Activated CD4-positive, alpha-beta T cell treated with anti-CD3 and anti-CD28 coated beads for 36 hours (primary cell): ENCODE measurements at regions not wholly inside any gene's neighbourhood (a gene's known extent, or its start where the extent isn't known, plus 50 kb on each side); places are given as distances from the start of the nearest gene placed in this dataset.
"Not testable (repeated sequence)": the region's sequence is repeated elsewhere in the genome, so short reads cannot be mapped to it uniquely, and the experiment has no call there.

Experiments used
- ATAC-seq: fragments of 200-7000 bp; cut with Tn5 transposase; one replicate; pipeline ENCODE4 v1.10.0; 2021; ENCODE audit warnings: mild to moderate bottlenecking, moderate library complexity
- CTCF ChIA-PET: fragments of 350-600 bp; sonication (Branson Sonifier 250); formaldehyde crosslinking; loops from one replicate; lab custom pipeline; 2021; ENCODE audit warnings: antibody characterized with exemption; lab: Charles Lee
- POLR2A ChIA-PET: fragments of 350-600 bp; sonication (Branson Sonifier 250); formaldehyde crosslinking; loops from one replicate; lab custom pipeline; 2021; ENCODE audit warnings: antibody characterized with exemption, inconsistent platforms; lab: Charles Lee
- DNase-seq: peaks from one replicate; pipeline ENCODE4 v3.0.0-alpha.2; 2020
- H3K27ac Mint-ChIP-seq: one replicate; pipeline ENCODE4 v1.8.0; 2021; ENCODE audit warnings: mixed read lengths
- H3K27me3 Mint-ChIP-seq: one replicate; pipeline ENCODE4 v1.8.0; 2021; ENCODE audit warnings: mixed read lengths
- H3K36me3 Mint-ChIP-seq: one replicate; pipeline ENCODE4 v1.8.0; 2021; ENCODE audit warnings: low read depth, mixed read lengths
- H3K4me1 Mint-ChIP-seq: one replicate; pipeline ENCODE4 v1.8.0; 2021; ENCODE audit warnings: mixed read lengths
- H3K4me3 Mint-ChIP-seq: one replicate; pipeline ENCODE4 v1.8.0; 2021; ENCODE audit warnings: mild to moderate bottlenecking, moderate library complexity, mixed read lengths
- H3K9me3 Mint-ChIP-seq: one replicate; pipeline ENCODE4 v1.8.0; 2021; ENCODE audit warnings: low read depth, mixed read lengths
- intact Hi-C, 2 experiments: fragments of 100-400 bp; cut with DNase I in 1 of 2; cut with micrococcal nuclease in 1 of 2; formaldehyde crosslinking; loops; one replicate each; pipeline versions ENCODE4 v1.14.2 to v1.15.1; 2022 to 2024; cut with DNase I, micrococcal nuclease

- no peak overlapping the region for H3K4me3 Mint-ChIP-seq
- no peaks in the 10 kb centered on the region for H3K9me3 Mint-ChIP-seq
- ATAC-seq (no peak), DNase-seq (no peak)
- H3K27ac Mint-ChIP-seq, result no peak overlapping the region
- H3K4me1 Mint-ChIP-seq, result no peaks in the 10 kb centered on the region
- POLR2A ChIA-PET, result no interaction called here
- no peaks in the 10 kb centered on the region for H3K36me3 Mint-ChIP-seq
- intact Hi-C loops, result no loop called here
- CTCF ChIA-PET, result no interaction called here
- peaks cover 9% of the 10 kb centered on the region for H3K27me3 Mint-ChIP-seq
These were observed 597.1 kb upstream of the B3GAT1 start for GRCh38 chr11:135009125-135009524.

- Mint-ChIP-seq H3K9me3 (no peaks in the 10 kb centered on the region), H3K27me3 (peaks cover 7% of the 10 kb centered on the region), H3K4me1 (no peaks in the 10 kb centered on the region), H3K36me3 (no peaks in the 10 kb centered on the region), H3K27ac (no peak overlapping the region), H3K4me3 (no peak overlapping the region)
- ATAC-seq (no peak), DNase-seq (no peak)
- ChIA-PET POLR2A (no interaction called here), CTCF (interaction anchor here (0.7 kb wide), 1 partner anchor 9 kb away, joined by 3 read pairs; no protein-coding TSS in a partner anchor)
- intact Hi-C loops, result no loop called here
These were observed 596.4 kb upstream of the B3GAT1 start for GRCh38 chr11:135008412-135008811.

- no peak for ATAC-seq
- no peak for DNase-seq
- POLR2A ChIA-PET, result no interaction called here
- Mint-ChIP-seq H3K27ac (no peak overlapping the region), H3K4me1 (no peaks in the 10 kb centered on the region), H3K4me3 (no peak overlapping the region), H3K9me3 (no peaks in the 10 kb centered on the region), H3K27me3 (peaks cover 7% of the 10 kb centered on the region), H3K36me3 (no peaks in the 10 kb centered on the region)
- CTCF ChIA-PET, result interaction anchor here (0.7 kb wide), 1 partner anchor 9 kb away, joined by 3 read pairs; no protein-coding TSS in a partner anchor
- intact Hi-C loops, result no loop called here
These were observed 596.0 kb upstream of the B3GAT1 start for GRCh38 chr11:135008001-135008405.

GRCh38 chr11:135006800-135007199 is 594.8 kb upstream of the B3GAT1 start:
- intact Hi-C loops, result no loop called here
- DNase-seq (no peak), ATAC-seq (no peak)
- ChIA-PET POLR2A (no interaction called here), CTCF (no interaction called here)
- H3K9me3 Mint-ChIP-seq, result no peaks in the 10 kb centered on the region
- no peak overlapping the region for H3K4me3 Mint-ChIP-seq
- peaks cover 7% of the 10 kb centered on the region for H3K27me3 Mint-ChIP-seq
- no peak overlapping the region for H3K27ac Mint-ChIP-seq
- H3K4me1 Mint-ChIP-seq, result no peaks in the 10 kb centered on the region
- H3K36me3 Mint-ChIP-seq, result no peaks in the 10 kb centered on the region

GRCh38 chr11:135004495-135004894 is 592.5 kb upstream of the B3GAT1 start:
- DNase-seq (no peak), ATAC-seq (no peak)
- Mint-ChIP-seq H3K27ac (no peak overlapping the region), H3K27me3 (peaks cover 9% of the 10 kb centered on the region), H3K9me3 (no peaks in the 10 kb centered on the region), H3K4me3 (no peak overlapping the region), H3K36me3 (no peaks in the 10 kb centered on the region), H3K4me1 (no peaks in the 10 kb centered on the region)
- intact Hi-C loops, result no loop called here
- POLR2A ChIA-PET, result interaction anchor here (0.7 kb wide), 1 partner anchor 615 kb away, joined by 3 read pairs; no protein-coding TSS in a partner anchor
- CTCF ChIA-PET, result no interaction called here

GRCh38 chr11:135002236-135002635 is 590.2 kb upstream of the B3GAT1 start:
- Mint-ChIP-seq H3K4me1 (no peaks in the 10 kb centered on the region), H3K27me3 (peaks cover 11% of the 10 kb centered on the region), H3K36me3 (no peaks in the 10 kb centered on the region), H3K27ac (no peak overlapping the region), H3K4me3 (no peak overlapping the region), H3K9me3 (no peaks in the 10 kb centered on the region)
- CTCF ChIA-PET, result no interaction called here
- POLR2A ChIA-PET, result no interaction called here
- DNase-seq (no peak), ATAC-seq (no peak)
- intact Hi-C loops, result no loop called here

GRCh38 chr11:135001581-135001980 is 589.5 kb upstream of the B3GAT1 start:
- intact Hi-C loops, result no loop called here
- no peaks in the 10 kb centered on the region for H3K4me1 Mint-ChIP-seq
- H3K36me3 Mint-ChIP-seq, result no peaks in the 10 kb centered on the region
- no peak overlapping the region for H3K4me3 Mint-ChIP-seq
- DNase-seq (no peak), ATAC-seq (no peak)
- no peak overlapping the region for H3K27ac Mint-ChIP-seq
- H3K9me3 Mint-ChIP-seq, result no peaks in the 10 kb centered on the region
- CTCF ChIA-PET, result no interaction called here
- POLR2A ChIA-PET, result no interaction called here
- peaks cover 13% of the 10 kb centered on the region for H3K27me3 Mint-ChIP-seq

GRCh38 chr11:135001065-135001464 is 589.0 kb upstream of the B3GAT1 start:
- H3K4me3 Mint-ChIP-seq, POLR2A ChIA-PET, H3K27ac Mint-ChIP-seq, DNase-seq, ATAC-seq, intact Hi-C loops, H3K4me1 Mint-ChIP-seq, H3K9me3 Mint-ChIP-seq, CTCF ChIA-PET, H3K36me3 Mint-ChIP-seq: not testable (repeated sequence)
- H3K27me3 Mint-ChIP-seq, result peaks cover 13% of the 10 kb centered on the region

- CTCF ChIA-PET, result interaction anchor here (0.7 kb wide), 1 partner anchor 8 kb away, joined by 3 read pairs; no protein-coding TSS in a partner anchor
- Mint-ChIP-seq H3K27me3 (peaks cover 12% of the 10 kb centered on the region), H3K4me3 (no peak overlapping the region), H3K4me1 (no peaks in the 10 kb centered on the region), H3K9me3 (no peaks in the 10 kb centered on the region), H3K27ac (no peak overlapping the region), H3K36me3 (no peaks in the 10 kb centered on the region)
- DNase-seq (no peak), ATAC-seq (no peak)
- intact Hi-C loops, result no loop called here
- POLR2A ChIA-PET, result interaction anchor here (0.5 kb wide), 1 partner anchor 97 kb away, joined by 7 read pairs; no protein-coding TSS in a partner anchor
These were observed 587.5 kb upstream of the B3GAT1 start for GRCh38 chr11:134999590-134999989.

GRCh38 chr11:134997652-134998320 is 585.7 kb upstream of the B3GAT1 start:
- H3K27me3 Mint-ChIP-seq, result peaks cover 20% of the 10 kb centered on the region
- ChIA-PET CTCF (interaction anchor here (0.6 kb wide), 1 partner anchor 1250 kb away, joined by 3 read pairs; no protein-coding TSS in a partner anchor), POLR2A (no interaction called here)
- intact Hi-C loops, result no loop called here
- H3K27ac Mint-ChIP-seq, result no peak overlapping the region
- H3K9me3 Mint-ChIP-seq, result no peaks in the 10 kb centered on the region
- no peaks in the 10 kb centered on the region for H3K36me3 Mint-ChIP-seq
- no peaks in the 10 kb centered on the region for H3K4me1 Mint-ChIP-seq
- DNase-seq (no peak), ATAC-seq (no peak)
- no peak overlapping the region for H3K4me3 Mint-ChIP-seq

GRCh38 chr11:134995741-134996140 is 583.7 kb upstream of the B3GAT1 start:
- DNase-seq (no peak), ATAC-seq (no peak)
- ChIA-PET CTCF (interaction anchor here (1.2 kb wide), 1 partner anchor 75 kb away, joined by 3 read pairs; no protein-coding TSS in a partner anchor), POLR2A (no interaction called here)
- Mint-ChIP-seq H3K4me3 (no peak overlapping the region), H3K4me1 (no peaks in the 10 kb centered on the region), H3K9me3 (no peaks in the 10 kb centered on the region), H3K27ac (no peak overlapping the region), H3K36me3 (no peaks in the 10 kb centered on the region), H3K27me3 (peaks cover 20% of the 10 kb centered on the region)
- intact Hi-C loops, result no loop called here

- Mint-ChIP-seq H3K36me3 (no peaks in the 10 kb centered on the region), H3K4me1 (no peaks in the 10 kb centered on the region), H3K27ac (no peak overlapping the region), H3K27me3 (peaks cover 22% of the 10 kb centered on the region), H3K9me3 (no peaks in the 10 kb centered on the region), H3K4me3 (no peak overlapping the region)
- POLR2A ChIA-PET, result no interaction called here
- no peak for ATAC-seq
- CTCF ChIA-PET, result interaction anchor here (1.2 kb wide), 1 partner anchor 77 kb away, joined by 3 read pairs; no protein-coding TSS in a partner anchor
- DNase-seq, result no peak
- intact Hi-C loops, result no loop called here
These were observed 582.4 kb upstream of the B3GAT1 start for GRCh38 chr11:134994431-134994830.
